Activated CD4-positive, alpha-beta T cell treated with anti-CD3 and anti-CD28 coated beads, Interleukin-2, amount 10 ng/mL, durations not matched to agents 7 days and 5 days (primary cell): ENCODE measurements at regions not wholly inside any gene's neighbourhood (a gene's known extent, or its start where the extent isn't known, plus 50 kb on each side); places are given as distances from the start of the nearest gene placed in this dataset.

Source experiments
- CTCF ChIA-PET: fragments of 350-600 bp; sonication (Branson Sonifier 250); formaldehyde crosslinking; loops from one replicate; lab custom pipeline; 2021; ENCODE audit warnings: antibody characterized with exemption; lab: Charles Lee
- POLR2A ChIA-PET: fragments of 350-600 bp; sonication (Branson Sonifier 250); formaldehyde crosslinking; loops from one replicate; lab custom pipeline; 2021; ENCODE audit warnings: antibody characterized with exemption; lab: Charles Lee
- DNase-seq: peaks from one replicate; pipeline ENCODE4 v3.0.0-alpha.2; 2020
- H3K27ac Mint-ChIP-seq: one replicate; pipeline ENCODE4 v1.8.0; 2021; ENCODE audit warnings: mild to moderate bottlenecking, moderate library complexity, mixed read lengths
- H3K27me3 Mint-ChIP-seq: one replicate; pipeline ENCODE4 v1.8.0; 2021; ENCODE audit warnings: mixed read lengths
- H3K36me3 Mint-ChIP-seq: one replicate; pipeline ENCODE4 v1.8.0; 2021; ENCODE audit warnings: low read depth, mixed read lengths
- H3K4me1 Mint-ChIP-seq: one replicate; pipeline ENCODE4 v1.8.0; 2021; ENCODE audit warnings: mixed read lengths
- H3K4me3 Mint-ChIP-seq: one replicate; pipeline ENCODE4 v1.8.0; 2021; ENCODE audit warnings: mild to moderate bottlenecking, moderate library complexity, mixed read lengths
- H3K9me3 Mint-ChIP-seq: one replicate; pipeline ENCODE4 v1.8.0; 2021; ENCODE audit warnings: mixed read lengths

- POLR2A ChIA-PET: no interaction called here
- Mint-ChIP-seq H3K4me3 (no peak overlapping the region), H3K27ac (no peak overlapping the region), H3K9me3 (peaks cover 20% of the 10 kb centered on the region), H3K36me3 (peaks cover 1% of the 10 kb centered on the region), H3K4me1 (peaks cover 14% of the 10 kb centered on the region), H3K27me3 (peaks cover 2% of the 10 kb centered on the region)
- DNase-seq: no peak
- CTCF ChIA-PET: interaction anchor here (0.6 to 1.5 kb wide), 2 partner anchors 12 to 470 kb away, joined by 3 to 4 read pairs; no protein-coding TSS in a partner anchor
Measured at GRCh38 chr6:14616656-14617055, 499.1 kb downstream of the CD83 start.

GRCh38 chr6:14618759-14619418, 501.3 kb downstream of the CD83 start:
- Mint-ChIP-seq H3K4me3 (no peak overlapping the region), H3K9me3 (peaks cover 15% of the 10 kb centered on the region), H3K27ac (no peak overlapping the region), H3K36me3 (peaks cover 4% of the 10 kb centered on the region), H3K4me1 (peaks cover 25% of the 10 kb centered on the region), H3K27me3 (no peaks in the 10 kb centered on the region)
- POLR2A ChIA-PET: no interaction called here
- no peak for DNase-seq
- CTCF ChIA-PET: interaction anchor here (1.2 kb wide), 1 partner anchor 13 kb away, joined by 3 read pairs; no protein-coding TSS in a partner anchor

GRCh38 chr6:14619419-14619781, 501.8 kb downstream of the CD83 start:
- Mint-ChIP-seq H3K4me3 (no peak overlapping the region), H3K4me1 (peaks cover 25% of the 10 kb centered on the region), H3K27me3 (no peaks in the 10 kb centered on the region), H3K36me3 (peaks cover 4% of the 10 kb centered on the region), H3K9me3 (peaks cover 15% of the 10 kb centered on the region), H3K27ac (no peak overlapping the region)
- CTCF ChIA-PET: interaction anchor here (0.6 to 1.2 kb wide), 3 partner anchors 14 to 1415 kb away, joined by 3 read pairs; no protein-coding TSS in a partner anchor
- DNase-seq: no peak
- POLR2A ChIA-PET: interaction anchor here (0.6 kb wide), 1 partner anchor 129 kb away, joined by 4 read pairs; no protein-coding TSS in a partner anchor

- no peak overlapping the region for H3K27ac Mint-ChIP-seq
- H3K4me1 Mint-ChIP-seq: peaks cover 25% of the 10 kb centered on the region
- H3K9me3 Mint-ChIP-seq: peaks cover 13% of the 10 kb centered on the region
- no peak for DNase-seq
- no peaks in the 10 kb centered on the region for H3K27me3 Mint-ChIP-seq
- peaks cover 4% of the 10 kb centered on the region for H3K36me3 Mint-ChIP-seq
- no peak overlapping the region for H3K4me3 Mint-ChIP-seq
- ChIA-PET POLR2A (no interaction called here), CTCF (no interaction called here)
Measured at GRCh38 chr6:14620522-14620921, 502.9 kb downstream of the CD83 start.

- DNase-seq: no peak
- Mint-ChIP-seq H3K36me3 (peaks cover 4% of the 10 kb centered on the region), H3K9me3 (peaks cover 10% of the 10 kb centered on the region), H3K4me1 (peaks cover 25% of the 10 kb centered on the region), H3K4me3 (no peak overlapping the region), H3K27me3 (no peaks in the 10 kb centered on the region), H3K27ac (no peak overlapping the region)
- ChIA-PET POLR2A (no interaction called here), CTCF (interaction anchor here (0.7 to 0.8 kb wide), 2 partner anchors 76 to 83 kb away, joined by 3 read pairs; no protein-coding TSS in a partner anchor)
Measured at GRCh38 chr6:14621518-14621917, 503.9 kb downstream of the CD83 start.

GRCh38 chr6:14622085-14622484, 504.5 kb downstream of the CD83 start:
- Mint-ChIP-seq H3K27me3 (no peaks in the 10 kb centered on the region), H3K36me3 (peaks cover 3% of the 10 kb centered on the region), H3K9me3 (peaks cover 6% of the 10 kb centered on the region), H3K4me3 (no peak overlapping the region), H3K4me1 (peaks cover 21% of the 10 kb centered on the region), H3K27ac (no peak overlapping the region)
- CTCF ChIA-PET: interaction anchor here (0.7 to 1.2 kb wide), 3 partner anchors 11 to 83 kb away, joined by 3 to 5 read pairs (median 3); no protein-coding TSS in a partner anchor
- no peak for DNase-seq
- POLR2A ChIA-PET: no interaction called here

- POLR2A ChIA-PET: no interaction called here
- Mint-ChIP-seq H3K4me1 (peaks cover 18% of the 10 kb centered on the region), H3K27ac (peak overlapping the region; percentile 22), H3K4me3 (no peak overlapping the region), H3K27me3 (no peaks in the 10 kb centered on the region), H3K9me3 (peaks cover 13% of the 10 kb centered on the region), H3K36me3 (peaks cover 4% of the 10 kb centered on the region)
- no peak for DNase-seq
- CTCF ChIA-PET: interaction anchor here (1.2 kb wide), 1 partner anchor 10 kb away, joined by 5 read pairs; no protein-coding TSS in a partner anchor
Measured at GRCh38 chr6:14622909-14623505, 505.4 kb downstream of the CD83 start.

GRCh38 chr6:14625173-14625895, 507.8 kb downstream of the CD83 start:
- peaks cover 18% of the 10 kb centered on the region for H3K4me1 Mint-ChIP-seq
- ChIA-PET POLR2A (no interaction called here), CTCF (no interaction called here)
- H3K36me3 Mint-ChIP-seq: peaks cover 8% of the 10 kb centered on the region
- H3K27me3 Mint-ChIP-seq: no peaks in the 10 kb centered on the region
- H3K9me3 Mint-ChIP-seq: peaks cover 14% of the 10 kb centered on the region
- no peak overlapping the region for H3K4me3 Mint-ChIP-seq
- DNase-seq: no peak
- H3K27ac Mint-ChIP-seq: peak overlapping the region; percentile 43

- Mint-ChIP-seq H3K27me3 (no peaks in the 10 kb centered on the region), H3K4me1 (peaks cover 16% of the 10 kb centered on the region), H3K27ac (no peak overlapping the region), H3K4me3 (no peak overlapping the region), H3K9me3 (peaks cover 14% of the 10 kb centered on the region), H3K36me3 (peaks cover 8% of the 10 kb centered on the region)
- ChIA-PET CTCF (no interaction called here), POLR2A (no interaction called here)
- no peak for DNase-seq
Measured at GRCh38 chr6:14626556-14626955, 509.0 kb downstream of the CD83 start.

GRCh38 chr6:14630016-14630415, 512.4 kb downstream of the CD83 start:
- Mint-ChIP-seq H3K4me3 (no peak overlapping the region), H3K27me3 (no peaks in the 10 kb centered on the region), H3K27ac (no peak overlapping the region), H3K36me3 (peaks cover 5% of the 10 kb centered on the region), H3K4me1 (peaks cover 23% of the 10 kb centered on the region), H3K9me3 (peaks cover 14% of the 10 kb centered on the region)
- CTCF ChIA-PET: no interaction called here
- DNase-seq: no peak
- POLR2A ChIA-PET: no interaction called here

GRCh38 chr6:14633479-14633878, 515.9 kb downstream of the CD83 start:
- Mint-ChIP-seq H3K27ac (peak overlapping the region; percentile 74), H3K4me1 (peaks cover 52% of the 10 kb centered on the region), H3K36me3 (peaks cover 4% of the 10 kb centered on the region), H3K4me3 (peak overlapping the region; percentile 69), H3K9me3 (no peaks in the 10 kb centered on the region), H3K27me3 (no peaks in the 10 kb centered on the region)
- ChIA-PET CTCF (interaction anchor here (1.3 kb wide), 1 partner anchor 78 kb away, joined by 3 read pairs; no protein-coding TSS in a partner anchor), POLR2A (no interaction called here)
- DNase-seq: no peak

- H3K9me3 Mint-ChIP-seq: peaks cover under 1% of the 10 kb centered on the region
- peaks cover 4% of the 10 kb centered on the region for H3K36me3 Mint-ChIP-seq
- peak overlapping the region; percentile 69 for H3K4me3 Mint-ChIP-seq
- DNase-seq: peak; percentile 26
- peaks cover 58% of the 10 kb centered on the region for H3K4me1 Mint-ChIP-seq
- peak overlapping the region; percentile 94 for H3K27ac Mint-ChIP-seq
- CTCF ChIA-PET: no interaction called here
- no peaks in the 10 kb centered on the region for H3K27me3 Mint-ChIP-seq
- POLR2A ChIA-PET: no interaction called here
Measured at GRCh38 chr6:14634072-14634471, 516.5 kb downstream of the CD83 start.
